ENCODE measurements at regions not wholly inside any gene's neighbourhood (a gene's known extent, or its start where the extent isn't known, plus 50 kb on each side); places are given as distances from the start of the nearest gene placed in this dataset.
"Not testable (repeated sequence)": the region's sequence is repeated elsewhere in the genome, so short reads cannot be mapped to it uniquely, and the experiment has no call there.

DNA sequence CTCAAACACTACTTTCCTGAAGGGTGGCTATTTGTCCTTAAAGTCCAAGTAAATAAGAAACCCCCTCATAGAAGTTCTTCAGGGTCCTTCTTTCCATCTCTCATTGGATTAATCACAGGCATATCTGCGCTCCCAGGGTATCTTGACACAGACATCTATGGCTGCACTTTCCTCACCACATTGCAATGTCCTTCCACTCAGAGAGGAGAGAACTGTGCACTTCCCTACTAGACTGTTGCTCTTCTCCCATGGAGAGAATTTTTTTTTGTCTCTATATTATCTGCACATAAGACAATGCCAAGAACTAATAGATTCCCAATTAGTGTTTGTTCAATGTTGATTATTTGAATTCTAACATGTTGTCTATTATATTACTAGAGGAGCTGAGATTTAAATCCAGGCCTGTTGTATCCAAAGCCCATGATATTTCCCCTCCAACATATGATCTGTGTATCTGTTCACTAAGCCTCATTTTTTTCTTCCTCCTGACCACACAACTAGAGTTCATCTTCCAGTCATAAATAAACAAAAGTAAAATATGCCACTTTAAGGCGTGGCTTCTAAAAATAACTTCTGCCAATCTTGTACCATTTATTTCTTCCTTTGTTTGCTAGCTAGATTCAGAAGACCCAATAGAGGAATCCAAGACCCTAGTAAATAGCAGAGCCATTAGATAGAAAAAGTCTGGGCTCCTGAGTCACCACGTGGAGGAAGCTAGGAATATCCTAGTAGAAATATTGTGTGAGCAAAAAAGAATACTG lies 61.5 kb upstream of the FAM241A start:
- peaks cover 7% of the 10 kb centered on the region; the same call in 1 of the 2 replicates for H3K4me1 ChIP-seq (ENCODE audit: control insufficient read depth, insufficient read depth, low read length)
- no peak overlapping the region for H3K4me3 ChIP-seq (ENCODE audit: low read depth, low read length)
- no peaks in the 10 kb centered on the region for H3K27me3 ChIP-seq (ENCODE audit: control insufficient read depth, insufficient read depth, low read length)
- H3K9me3 ChIP-seq (ENCODE audit: control insufficient read depth, insufficient read depth, low read depth, low read length), result 0 out of 2 replicates have a peak, but pooled peaks cover 2% of the 10 kb centered on the region
- no peaks in the 10 kb centered on the region for H3K36me3 ChIP-seq (ENCODE audit: control insufficient read depth, insufficient read depth, low read length)
- H3K9ac ChIP-seq (ENCODE audit: low read length), result no peak overlapping the region
- H3K27ac ChIP-seq (ENCODE audit: low read depth, low read length), result no peak overlapping the region

DNA sequence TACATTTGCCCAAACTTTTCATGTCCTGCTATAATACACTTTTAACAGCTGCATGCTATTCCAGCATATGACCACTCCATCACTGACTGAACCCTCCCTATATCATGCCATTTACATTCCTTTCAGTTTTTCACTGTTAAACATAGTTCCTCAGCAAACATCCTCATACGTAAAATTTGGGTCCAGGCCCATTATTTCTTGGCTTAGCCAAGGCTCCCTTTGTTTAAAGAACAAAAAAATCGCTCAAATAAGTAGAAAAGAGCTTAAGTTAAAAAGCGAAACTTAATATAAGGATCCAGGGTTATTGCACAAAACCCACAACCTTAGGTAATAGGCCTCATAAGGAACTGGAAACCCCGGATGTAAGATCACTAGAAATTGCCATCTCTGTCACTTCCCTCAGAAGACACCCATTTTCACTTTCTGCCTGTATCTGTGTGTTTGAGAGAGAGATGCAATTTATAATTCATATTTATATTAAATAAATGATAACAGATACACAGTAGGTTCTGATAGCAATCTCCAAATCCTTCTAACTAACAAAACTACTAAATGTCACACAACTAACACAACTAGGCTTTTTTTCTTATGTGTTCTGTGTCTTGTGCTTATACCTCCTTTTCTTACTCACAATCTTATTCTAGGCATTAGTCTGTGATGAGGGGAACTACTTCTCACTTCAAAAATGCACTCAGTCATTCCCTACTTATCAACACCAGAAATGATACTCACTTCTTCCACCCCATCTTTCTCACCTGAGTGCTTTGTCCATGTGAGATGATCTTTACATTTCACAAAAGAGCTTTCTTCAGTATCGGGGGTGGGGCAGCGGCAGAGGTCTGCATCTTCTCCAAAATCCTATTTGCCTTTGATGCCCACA lies 59.9 kb upstream of the FAM241A start:
- H3K9ac ChIP-seq (ENCODE audit: low read length), result no peak overlapping the region
- H3K27me3 ChIP-seq (ENCODE audit: control insufficient read depth, insufficient read depth, low read length), result no peaks in the 10 kb centered on the region
- H3K36me3 ChIP-seq (ENCODE audit: control insufficient read depth, insufficient read depth, low read length), result no peaks in the 10 kb centered on the region
- H3K4me1 ChIP-seq (ENCODE audit: control insufficient read depth, insufficient read depth, low read length), result peaks cover 7% of the 10 kb centered on the region; the same call in 1 of the 2 replicates
- 0 out of 2 replicates have a peak, but pooled peaks cover 2% of the 10 kb centered on the region for H3K9me3 ChIP-seq (ENCODE audit: control insufficient read depth, insufficient read depth, low read depth, low read length)
- no peak overlapping the region for H3K27ac ChIP-seq (ENCODE audit: low read depth, low read length)
- 0 out of 2 replicates have a peak overlapping the region, but pooled peaks have one; percentile 38 for H3K4me3 ChIP-seq (ENCODE audit: low read depth, low read length)

DNA sequence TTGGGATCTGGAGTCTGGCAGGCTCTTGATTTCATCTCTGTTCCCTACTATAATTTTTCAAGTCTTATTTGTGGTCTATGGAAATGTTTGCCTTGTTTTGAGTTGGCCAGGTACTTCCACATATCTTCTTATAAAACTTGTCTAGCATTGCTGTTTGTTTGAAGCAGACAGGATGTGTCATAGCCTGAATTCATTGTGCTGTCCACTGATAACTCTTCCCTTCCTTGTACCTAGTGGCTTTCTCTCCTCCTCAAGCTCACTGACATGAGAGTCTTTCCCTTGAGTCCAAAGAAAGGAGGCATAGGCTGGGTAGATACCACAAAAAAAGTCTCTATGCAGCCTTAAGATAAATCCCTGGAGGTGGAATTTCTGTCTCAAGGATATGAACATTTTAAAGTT lies 59.2 kb upstream of the FAM241A start:
- no peak overlapping the region for H3K9ac ChIP-seq (ENCODE audit: low read length)
- peaks cover 7% of the 10 kb centered on the region; the same call in 1 of the 2 replicates for H3K4me1 ChIP-seq (ENCODE audit: control insufficient read depth, insufficient read depth, low read length)
- peak overlapping the region; percentile 38; the same call in 1 of the 2 replicates for H3K4me3 ChIP-seq (ENCODE audit: low read depth, low read length)
- no peaks in the 10 kb centered on the region for H3K36me3 ChIP-seq (ENCODE audit: control insufficient read depth, insufficient read depth, low read length)
- H3K27me3 ChIP-seq (ENCODE audit: control insufficient read depth, insufficient read depth, low read length), result no peaks in the 10 kb centered on the region
- no peak overlapping the region for H3K27ac ChIP-seq (ENCODE audit: low read depth, low read length)
- 0 out of 2 replicates have a peak, but pooled peaks cover 2% of the 10 kb centered on the region for H3K9me3 ChIP-seq (ENCODE audit: control insufficient read depth, insufficient read depth, low read depth, low read length)

DNA sequence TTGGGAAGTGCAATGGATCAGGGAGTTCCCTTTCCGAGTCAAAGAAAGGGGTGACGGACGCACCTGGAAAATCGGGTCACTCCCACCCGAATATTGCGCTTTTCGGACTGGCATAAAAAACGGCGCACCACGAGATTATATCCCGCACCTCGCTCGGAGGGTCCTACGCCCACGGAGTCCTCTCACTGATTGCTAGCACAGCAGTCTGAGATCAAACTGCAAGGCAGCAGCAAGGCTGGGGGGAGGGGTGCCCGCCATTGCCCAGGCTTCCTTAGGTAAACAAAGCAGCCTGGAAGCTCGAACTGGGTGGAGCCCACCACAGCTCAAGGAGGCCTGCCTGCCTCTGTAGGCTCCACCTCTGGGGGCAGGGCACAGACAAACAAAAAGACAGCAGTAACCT lies 58.6 kb upstream of the FAM241A start:
- Histone ChIP-seq H3K4me3 (ENCODE audit: low read depth, low read length) (peak overlapping the region; percentile 38; the same call in 1 of the 2 replicates), H3K9ac (ENCODE audit: low read length) (peak overlapping the region; percentile 54)
- not testable (repeated sequence) for H3K4me1 ChIP-seq (ENCODE audit: control insufficient read depth, insufficient read depth, low read length); H3K27ac ChIP-seq (ENCODE audit: low read depth, low read length); H3K27me3 ChIP-seq (ENCODE audit: control insufficient read depth, insufficient read depth, low read length); H3K36me3 ChIP-seq (ENCODE audit: control insufficient read depth, insufficient read depth, low read length); H3K9me3 ChIP-seq (ENCODE audit: control insufficient read depth, insufficient read depth, low read depth, low read length)

DNA sequence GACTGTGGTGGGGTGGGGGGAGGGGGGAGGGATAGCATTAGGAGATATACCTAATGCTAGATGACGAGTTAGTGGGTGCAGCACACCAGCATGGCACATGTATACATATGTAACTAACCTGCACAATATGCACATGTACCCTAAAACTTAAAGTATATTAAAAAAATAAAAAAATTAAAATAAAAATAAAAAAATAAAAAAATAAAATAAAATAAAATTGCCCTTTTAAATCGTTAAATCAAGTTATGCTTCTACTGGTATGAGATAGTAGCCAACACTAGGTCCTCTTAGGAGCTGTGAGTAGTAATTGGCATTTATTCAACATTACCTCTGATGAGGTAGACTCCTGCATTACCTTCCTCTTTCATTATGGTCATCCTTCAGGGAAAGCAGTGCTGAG lies 52.9 kb upstream of the FAM241A start:
- H3K27me3 ChIP-seq (ENCODE audit: control insufficient read depth, insufficient read depth, low read length); H3K4me3 ChIP-seq (ENCODE audit: low read depth, low read length); H3K9ac ChIP-seq (ENCODE audit: low read length); H3K27ac ChIP-seq (ENCODE audit: low read depth, low read length); H3K9me3 ChIP-seq (ENCODE audit: control insufficient read depth, insufficient read depth, low read depth, low read length); H3K4me1 ChIP-seq (ENCODE audit: control insufficient read depth, insufficient read depth, low read length); H3K36me3 ChIP-seq (ENCODE audit: control insufficient read depth, insufficient read depth, low read length): not testable (repeated sequence)

DNA sequence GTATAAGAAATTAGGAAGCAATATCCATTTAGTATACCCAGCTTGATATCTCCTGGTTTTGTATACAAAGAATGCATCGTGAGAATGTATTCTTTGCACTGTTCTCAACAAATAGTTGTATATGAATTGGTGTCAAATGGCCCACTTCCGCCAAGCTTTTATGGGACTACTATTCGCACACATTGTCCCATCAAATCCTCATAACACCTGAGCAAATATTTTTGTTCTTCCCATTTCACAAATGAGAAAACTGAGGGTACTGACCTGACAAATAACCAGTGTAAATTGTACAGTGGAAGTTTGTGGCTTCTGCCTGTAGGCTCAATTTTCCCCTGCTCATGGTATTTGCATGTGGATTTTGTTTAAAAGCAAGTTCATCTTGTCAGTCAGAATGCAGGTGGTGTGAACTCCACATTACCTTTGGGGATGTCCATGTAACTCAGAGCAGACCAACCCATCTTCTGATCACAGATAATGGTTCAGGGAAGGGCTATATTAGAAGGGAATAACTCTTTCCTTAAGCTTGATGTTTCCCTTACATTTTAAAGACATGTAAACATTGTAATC lies 51.5 kb upstream of the FAM241A start:
- H3K27ac ChIP-seq (ENCODE audit: low read depth, low read length), result no peak overlapping the region
- no peaks in the 10 kb centered on the region for H3K36me3 ChIP-seq (ENCODE audit: control insufficient read depth, insufficient read depth, low read length)
- H3K9me3 ChIP-seq (ENCODE audit: control insufficient read depth, insufficient read depth, low read depth, low read length), result 0 out of 2 replicates have a peak, but pooled peaks cover 3% of the 10 kb centered on the region
- H3K27me3 ChIP-seq (ENCODE audit: control insufficient read depth, insufficient read depth, low read length), result no peaks in the 10 kb centered on the region
- no peak overlapping the region for H3K4me3 ChIP-seq (ENCODE audit: low read depth, low read length)
- H3K4me1 ChIP-seq (ENCODE audit: control insufficient read depth, insufficient read depth, low read length), result no peaks in the 10 kb centered on the region
- no peak overlapping the region for H3K9ac ChIP-seq (ENCODE audit: low read length)

DNA sequence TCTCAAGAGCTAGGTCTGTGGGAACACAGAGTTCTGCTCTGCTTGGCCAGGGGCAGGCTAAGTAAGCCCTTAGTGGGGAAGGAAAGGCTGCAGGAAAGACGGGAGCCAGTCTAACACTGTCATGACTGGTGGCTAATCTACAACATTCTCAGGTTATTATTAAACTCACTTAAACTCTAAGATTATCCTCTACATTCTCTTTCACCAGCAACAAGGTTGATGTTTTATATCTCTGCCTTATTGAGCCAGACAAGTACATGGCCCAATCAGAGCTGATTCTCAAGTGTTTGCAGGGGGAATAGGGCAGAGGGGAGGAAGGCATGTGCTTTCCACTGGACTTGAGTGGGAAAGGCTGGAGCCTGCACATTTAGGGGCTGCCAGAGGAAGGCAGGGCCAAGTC lies 50.9 kb upstream of the FAM241A start:
- H3K27ac ChIP-seq (ENCODE audit: low read depth, low read length), result no peak overlapping the region
- 0 out of 2 replicates have a peak, but pooled peaks cover 3% of the 10 kb centered on the region for H3K9me3 ChIP-seq (ENCODE audit: control insufficient read depth, insufficient read depth, low read depth, low read length)
- H3K4me1 ChIP-seq (ENCODE audit: control insufficient read depth, insufficient read depth, low read length), result no peaks in the 10 kb centered on the region
- no peaks in the 10 kb centered on the region for H3K27me3 ChIP-seq (ENCODE audit: control insufficient read depth, insufficient read depth, low read length)
- no peaks in the 10 kb centered on the region for H3K36me3 ChIP-seq (ENCODE audit: control insufficient read depth, insufficient read depth, low read length)
- no peak overlapping the region for H3K4me3 ChIP-seq (ENCODE audit: low read depth, low read length)
- no peak overlapping the region for H3K9ac ChIP-seq (ENCODE audit: low read length)
